Common myeloid progenitor, CD34-positive (primary cell): ENCODE measurements at regions not wholly inside any gene's neighbourhood (a gene's known extent, or its start where the extent isn't known, plus 50 kb on each side); places are given as distances from the start of the nearest gene placed in this dataset.

Source experiments
- CTCF ChIA-PET: fragments of 350-600 bp; sonication (Branson Sonifier 250); formaldehyde crosslinking; loops from one replicate; lab custom pipeline; 2021; ENCODE audit warnings: antibody characterized with exemption; lab: Charles Lee
- POLR2A ChIA-PET: fragments of 350-600 bp; sonication (Branson Sonifier 250); formaldehyde crosslinking; loops from one replicate; lab custom pipeline; 2021; ENCODE audit warnings: antibody characterized with exemption; lab: Charles Lee
- DNase-seq, 3 donors: peaks; one replicate each; pipeline versions ENCODE4 v3.0.0 to v3.0.0-alpha.2; 2013
- H3K27ac ChIP-seq, 2 experiments: 1 replicate in 1 of 2; 2 replicates in 1 of 2; pipeline ENCODE4 v1.7.0; 2013; ENCODE audit warnings: inconsistent platforms in 2 of 2, low read length in 2 of 2, mild to moderate bottlenecking in 2 of 2, low read depth in 1 of 2, moderate library complexity in 1 of 2; ENCODE audit not compliant: severe bottlenecking in 2 of 2, insufficient read depth in 1 of 2, poor library complexity in 1 of 2
- H3K27me3 ChIP-seq, 5 experiments: replicated peaks in 2 of 5; 1 replicate in 3 of 5; 2 replicates in 2 of 5; pipeline versions ENCODE4 v1.6.1 to v1.7.0; 2013; ENCODE audit warnings: low read length in 4 of 5, mild to moderate bottlenecking in 2 of 5, moderate library complexity in 2 of 5, inconsistent platforms in 1 of 5; ENCODE audit not compliant: insufficient read depth in 5 of 5, control insufficient read depth in 4 of 5
- H3K36me3 ChIP-seq, 4 experiments: 1 replicate in 2 of 4; 2 replicates in 2 of 4; pipeline versions ENCODE4 v1.6.1 to v1.7.0; 2013; ENCODE audit warnings: low read length in 3 of 4, control low read depth in 1 of 4, mild to moderate bottlenecking in 1 of 4; ENCODE audit not compliant: control insufficient read depth in 4 of 4, insufficient read depth in 4 of 4
- H3K4me1 ChIP-seq, 4 experiments: 1 replicate in 3 of 4; 2 replicates in 1 of 4; pipeline versions ENCODE4 v1.6.1 to v1.7.1; 2013; ENCODE audit warnings: low read length in 3 of 4, mild to moderate bottlenecking in 3 of 4, control low read depth in 1 of 4, inconsistent platforms in 1 of 4, moderate library complexity in 1 of 4; ENCODE audit not compliant: control insufficient read depth in 4 of 4, insufficient read depth in 4 of 4; ENCODE audit errors: control extremely low read depth in 1 of 4
- H3K4me3 ChIP-seq, 7 experiments: 1 replicate in 4 of 7; 2 replicates in 3 of 7; pipeline versions ENCODE4 v1.5.1 to v1.7.0; 2013; ENCODE audit warnings: mild to moderate bottlenecking in 7 of 7, low read length in 6 of 7, moderate library complexity in 6 of 7, inconsistent platforms in 2 of 7, low read depth in 2 of 7, control low read depth in 1 of 7; ENCODE audit not compliant: insufficient read depth in 4 of 7, control insufficient read depth in 1 of 7; ENCODE audit errors: extremely low read depth in 1 of 7
- H3K9me3 ChIP-seq, 5 experiments: 1 replicate in 4 of 5; 2 replicates in 1 of 5; pipeline versions ENCODE4 v1.6.1 to v1.7.1; 2013; ENCODE audit warnings: low read length in 4 of 5, mild to moderate bottlenecking in 2 of 5, inconsistent platforms in 1 of 5, low read depth in 1 of 5, moderate library complexity in 1 of 5; ENCODE audit not compliant: control insufficient read depth in 4 of 5, insufficient read depth in 2 of 5; ENCODE audit errors: control extremely low read depth in 1 of 5
- WGBS: methylation state at CpG from one replicate; pipeline ENCODE4 v1.1.5; 2013; ENCODE audit not compliant: insufficient coverage; 5-methylcytosine and 5-hydroxymethylcytosine counted together

DNA sequence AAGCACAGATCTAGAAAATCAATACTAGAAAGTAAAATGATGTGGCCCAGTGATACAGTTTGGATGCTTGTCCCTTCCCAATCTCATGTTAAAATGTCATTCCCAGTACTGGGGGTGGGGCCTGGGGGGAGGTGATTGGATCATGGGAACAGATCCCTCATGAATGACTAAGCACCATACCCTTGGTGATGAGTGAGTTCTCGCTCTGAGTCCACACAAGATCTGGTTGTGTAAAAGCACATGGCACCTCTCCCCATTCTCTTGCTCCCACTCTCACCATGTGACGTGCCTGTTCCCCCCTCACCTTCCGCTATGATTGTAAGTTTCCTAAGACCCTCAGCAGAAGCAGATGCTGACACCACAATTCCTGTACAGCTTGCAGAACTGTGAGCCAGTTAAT lies 234.2 kb upstream of the CDH6 start:
- no peaks in the 10 kb centered on the region for H3K36me3 ChIP-seq
- CTCF ChIA-PET: no interaction called here
- H3K4me1 ChIP-seq: no peaks in the 10 kb centered on the region
- no peak for DNase-seq
- no peaks in the 10 kb centered on the region for H3K27me3 ChIP-seq
- H3K4me3 ChIP-seq: no peak overlapping the region
- 96% methylated on average over 2 of the region's 3 CpGs for WGBS
- no peak overlapping the region for H3K27ac ChIP-seq
- POLR2A ChIA-PET: no interaction called here
- no peaks in the 10 kb centered on the region for H3K9me3 ChIP-seq

DNA sequence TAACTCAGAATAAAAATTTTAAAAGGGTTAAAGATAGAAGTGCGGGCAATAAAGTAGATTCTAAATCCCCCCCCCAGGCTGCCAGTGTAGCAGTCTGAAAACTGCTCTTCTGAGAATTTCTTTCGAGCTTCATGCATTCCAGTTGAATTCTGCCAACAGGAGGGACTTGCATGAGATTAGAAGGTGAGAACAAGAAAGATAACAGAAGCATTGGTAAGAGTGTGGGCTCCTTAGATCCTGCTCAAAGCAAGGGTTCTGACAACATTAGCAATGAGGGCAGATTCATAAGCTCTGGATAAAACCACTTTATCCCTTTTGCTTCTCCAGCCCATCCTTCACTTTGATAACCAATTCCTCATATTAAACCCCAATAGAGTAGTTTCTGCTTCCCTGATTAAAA lies 235.9 kb upstream of the CDH6 start:
- Histone ChIP-seq H3K9me3 (no peaks in the 10 kb centered on the region), H3K27me3 (no peaks in the 10 kb centered on the region), H3K27ac (no peak overlapping the region), H3K4me3 (no peak overlapping the region), H3K4me1 (no peaks in the 10 kb centered on the region), H3K36me3 (no peaks in the 10 kb centered on the region)
- ChIA-PET CTCF (no interaction called here), POLR2A (no interaction called here)
- no peak for DNase-seq
- WGBS: 14% methylated on average over 1 of the region's 2 CpGs

DNA sequence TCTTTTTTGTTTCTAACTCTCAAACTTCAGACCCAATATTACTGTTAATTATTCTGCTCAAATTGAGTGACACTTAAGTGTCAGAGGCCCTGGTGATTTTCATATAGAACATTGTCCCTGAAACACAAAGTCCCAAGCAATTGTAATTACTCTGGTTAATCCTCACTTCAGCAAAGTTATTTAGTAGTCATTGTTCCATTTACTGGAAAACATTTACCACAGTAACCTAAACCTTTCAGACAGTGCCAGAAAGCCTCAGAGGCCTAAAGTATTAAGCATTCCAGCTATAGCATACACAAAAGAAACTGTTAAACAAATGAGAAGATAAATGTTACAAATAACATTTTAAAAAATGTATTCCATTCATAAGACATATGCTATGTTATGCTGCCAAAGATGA lies 237.2 kb upstream of the CDH6 start:
- Histone ChIP-seq H3K4me3 (no peak overlapping the region), H3K27ac (no peak overlapping the region), H3K27me3 (no peaks in the 10 kb centered on the region), H3K9me3 (no peaks in the 10 kb centered on the region), H3K4me1 (no peaks in the 10 kb centered on the region), H3K36me3 (no peaks in the 10 kb centered on the region)
- CTCF ChIA-PET: no interaction called here
- POLR2A ChIA-PET: no interaction called here
- DNase-seq: no peak

DNA sequence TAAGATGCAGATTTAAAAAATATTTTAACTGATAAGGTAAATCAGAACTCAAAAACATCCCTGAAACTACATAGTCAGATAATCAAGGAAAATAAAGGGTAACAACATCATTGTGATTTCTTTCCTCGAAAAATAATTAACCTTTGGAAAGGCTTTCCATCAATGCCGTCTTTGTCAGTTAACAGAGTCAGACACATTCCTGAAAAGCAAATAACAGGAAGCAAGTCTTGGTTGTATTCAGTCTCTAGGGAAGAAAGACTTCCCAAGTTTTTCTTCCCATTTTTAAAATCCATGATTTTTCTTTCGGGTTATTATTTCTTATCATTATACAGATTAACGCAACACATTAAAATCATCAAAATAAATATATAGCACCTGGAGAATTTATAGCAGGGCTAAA lies 256.4 kb upstream of the CDH6 start:
- no peak for DNase-seq
- Histone ChIP-seq H3K4me3 (no peak overlapping the region), H3K27ac (no peak overlapping the region), H3K4me1 (no peaks in the 10 kb centered on the region), H3K9me3 (no peaks in the 10 kb centered on the region), H3K36me3 (no peaks in the 10 kb centered on the region), H3K27me3 (no peaks in the 10 kb centered on the region)
- ChIA-PET CTCF (no interaction called here), POLR2A (no interaction called here)
- 31% methylated on average over 2 of the region's 4 CpGs for WGBS

DNA sequence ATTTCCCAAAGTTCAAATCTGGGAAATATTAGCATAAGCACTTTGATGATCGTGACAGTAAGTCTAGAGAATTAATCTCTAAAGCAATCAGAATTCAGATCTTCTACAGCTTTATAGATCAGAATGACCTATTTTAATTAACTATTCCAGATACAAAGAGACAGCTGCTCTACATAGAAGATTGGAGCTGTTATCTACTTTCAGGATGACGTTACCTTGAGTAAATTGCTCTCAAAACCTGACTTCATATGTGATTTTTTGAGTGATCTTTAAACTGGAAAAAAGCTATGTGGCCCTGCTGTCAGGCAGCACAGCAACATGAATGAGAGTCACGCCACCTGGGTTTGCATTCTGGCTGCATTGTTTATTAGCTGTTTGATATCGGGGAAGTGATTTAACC lies 259.9 kb upstream of the CDH6 start:
- Histone ChIP-seq H3K4me1 (no peaks in the 10 kb centered on the region), H3K36me3 (no peaks in the 10 kb centered on the region), H3K27ac (no peak overlapping the region), H3K9me3 (no peaks in the 10 kb centered on the region), H3K27me3 (no peaks in the 10 kb centered on the region), H3K4me3 (no peak overlapping the region)
- DNase-seq: no peak
- 92% methylated on average over 2 of the region's 4 CpGs for WGBS
- CTCF ChIA-PET: no interaction called here
- POLR2A ChIA-PET: no interaction called here

DNA sequence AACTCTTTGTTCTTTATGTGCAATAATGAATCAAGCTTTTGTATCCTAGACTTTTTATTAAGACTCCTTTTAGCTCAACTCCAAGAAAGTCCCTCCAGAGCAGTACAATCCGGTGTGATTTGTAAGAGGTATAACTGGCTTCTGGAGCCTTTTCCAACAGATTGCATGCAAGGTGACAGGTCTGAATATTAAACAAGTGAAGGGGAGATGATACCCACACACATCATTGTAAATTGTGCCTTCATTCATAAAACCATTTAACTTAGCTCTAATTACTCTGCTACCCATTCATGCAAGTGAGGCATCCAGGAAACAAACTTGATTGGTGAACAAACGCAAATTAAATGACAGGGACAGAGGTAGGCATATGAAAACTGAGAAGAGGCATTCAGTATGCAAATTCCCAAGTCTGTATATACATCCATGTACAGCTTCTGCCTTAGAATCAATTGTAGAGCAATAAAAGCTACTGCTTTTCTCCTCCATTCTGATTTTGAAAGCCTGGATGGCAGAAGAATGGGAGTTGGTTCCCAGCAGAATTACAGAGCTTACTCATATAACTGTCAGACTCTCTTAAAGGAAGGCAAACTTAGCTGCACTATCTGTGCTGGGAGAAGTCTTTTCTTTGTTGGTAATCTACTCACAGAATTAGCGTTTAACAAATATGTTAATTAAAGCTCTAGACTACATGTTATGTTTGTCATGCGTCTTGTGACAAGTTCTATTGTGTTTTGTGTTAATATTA lies 261.0 kb upstream of the CDH6 start:
- H3K27ac ChIP-seq: no peak overlapping the region
- H3K4me1 ChIP-seq: no peaks in the 10 kb centered on the region
- H3K27me3 ChIP-seq: no peaks in the 10 kb centered on the region
- H3K4me3 ChIP-seq: no peak overlapping the region
- no peaks in the 10 kb centered on the region for H3K9me3 ChIP-seq
- H3K36me3 ChIP-seq: no peaks in the 10 kb centered on the region
- no peak for DNase-seq
- WGBS: no CpG with 5 or more reads among the region's 4 CpGs
- POLR2A ChIA-PET: no interaction called here
- CTCF ChIA-PET: no interaction called here

DNA sequence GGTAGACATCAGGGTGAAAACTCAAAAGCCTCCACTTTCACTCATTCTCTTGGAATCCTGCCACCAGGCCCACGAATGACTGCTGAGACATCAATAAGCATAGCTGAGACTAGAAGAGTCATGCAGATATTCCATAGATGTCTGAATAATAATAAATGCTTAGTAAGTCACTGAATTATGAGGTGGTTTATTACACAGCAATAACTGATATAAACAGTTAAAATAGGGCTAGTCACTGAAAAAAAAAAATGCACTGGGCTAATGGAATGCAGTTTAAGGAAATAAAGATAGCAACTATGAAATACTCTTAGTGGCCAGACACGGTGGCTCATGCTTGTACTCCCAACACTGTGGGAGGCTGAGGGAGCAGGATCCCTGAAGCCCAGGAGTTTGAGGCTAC lies 262.8 kb upstream of the CDH6 start:
- WGBS: 86% methylated on average over 1 of the region's 2 CpGs
- CTCF ChIA-PET: no interaction called here
- no peak for DNase-seq

More for the DNA sequence above, 262.8 kb upstream of the CDH6 start:
- H3K4me1 ChIP-seq: no peaks in the 10 kb centered on the region
- H3K4me3 ChIP-seq: no peak overlapping the region
- POLR2A ChIA-PET: no interaction called here
- no peaks in the 10 kb centered on the region for H3K9me3 ChIP-seq
- H3K27ac ChIP-seq: no peak overlapping the region
- H3K36me3 ChIP-seq: no peaks in the 10 kb centered on the region
- H3K27me3 ChIP-seq: no peaks in the 10 kb centered on the region
